AG09309 (cell line): ENCODE measurements at regions not wholly inside any gene's neighbourhood (a gene's known extent, or its start where the extent isn't known, plus 50 kb on each side); places are given as distances from the start of the nearest gene placed in this dataset.

Source experiments
- DNase-seq: peaks from one replicate; pipeline ENCODE4 v3.0.0-alpha.2; 2010; ENCODE audit warnings: low read depth
- H3K4me3 ChIP-seq: 2 replicates; pipeline ENCODE4 v1.5.1; 2011; ENCODE audit warnings: mild to moderate bottlenecking, low read depth, low read length, moderate library complexity; ENCODE audit not compliant: control insufficient read depth
- TF ChIP-seq, protein P1 (sequence below): IDR thresholded peaks from 2 replicates; pipeline ENCODE4 v1.5.1; 2011; ENCODE audit warnings: mild to moderate bottlenecking, low read depth, low read length, inconsistent platforms; ENCODE audit not compliant: insufficient read depth, control insufficient read depth; ENCODE audit errors: missing control alignments

DNA sequence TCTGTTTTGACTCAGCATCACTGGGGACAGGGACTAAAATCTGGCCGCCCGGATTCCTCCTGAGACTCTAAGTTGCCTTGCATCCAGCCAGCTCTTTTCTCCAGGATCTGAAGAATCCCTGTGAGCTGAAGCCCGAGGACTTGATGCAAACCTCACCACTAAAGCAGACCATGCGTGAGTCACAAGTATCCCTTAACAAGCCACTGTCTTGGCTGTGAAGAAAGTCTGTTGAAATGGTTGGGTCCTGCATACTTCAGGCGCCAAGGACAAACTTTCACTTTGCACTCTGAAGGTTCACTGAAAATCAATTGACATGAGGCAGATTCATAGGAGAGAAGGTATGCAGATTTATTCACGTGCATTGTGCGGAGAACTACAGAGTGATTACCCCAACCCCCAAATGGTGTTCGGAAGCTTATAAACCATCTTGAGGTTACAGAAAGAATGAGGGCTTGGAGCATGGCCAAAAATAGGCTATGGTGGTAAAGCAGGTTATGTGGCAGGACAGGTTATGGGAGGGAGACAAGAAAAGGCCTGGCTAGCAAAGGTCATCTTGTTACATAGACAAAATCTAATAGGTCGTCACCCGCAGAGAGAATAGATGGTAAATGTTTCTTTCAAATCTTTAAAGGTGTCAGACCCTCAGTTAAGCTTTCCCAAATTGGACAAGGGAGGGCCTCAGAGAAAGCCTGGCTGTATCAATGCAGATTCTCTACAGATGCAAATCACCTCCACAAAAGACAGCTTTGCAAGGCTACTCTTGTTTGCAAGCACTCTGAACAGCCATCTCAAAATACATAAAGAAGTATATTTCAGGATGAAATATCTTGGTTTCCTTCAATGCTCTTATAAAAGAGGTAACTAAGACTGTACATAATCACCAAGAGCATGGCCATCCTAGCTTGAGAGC lies 126.3 kb upstream of the PLAAT1 start:
- no peak for DNase-seq
- H3K4me3 ChIP-seq = no peak overlapping the region
- TF ChIP-seq, protein P1, sequence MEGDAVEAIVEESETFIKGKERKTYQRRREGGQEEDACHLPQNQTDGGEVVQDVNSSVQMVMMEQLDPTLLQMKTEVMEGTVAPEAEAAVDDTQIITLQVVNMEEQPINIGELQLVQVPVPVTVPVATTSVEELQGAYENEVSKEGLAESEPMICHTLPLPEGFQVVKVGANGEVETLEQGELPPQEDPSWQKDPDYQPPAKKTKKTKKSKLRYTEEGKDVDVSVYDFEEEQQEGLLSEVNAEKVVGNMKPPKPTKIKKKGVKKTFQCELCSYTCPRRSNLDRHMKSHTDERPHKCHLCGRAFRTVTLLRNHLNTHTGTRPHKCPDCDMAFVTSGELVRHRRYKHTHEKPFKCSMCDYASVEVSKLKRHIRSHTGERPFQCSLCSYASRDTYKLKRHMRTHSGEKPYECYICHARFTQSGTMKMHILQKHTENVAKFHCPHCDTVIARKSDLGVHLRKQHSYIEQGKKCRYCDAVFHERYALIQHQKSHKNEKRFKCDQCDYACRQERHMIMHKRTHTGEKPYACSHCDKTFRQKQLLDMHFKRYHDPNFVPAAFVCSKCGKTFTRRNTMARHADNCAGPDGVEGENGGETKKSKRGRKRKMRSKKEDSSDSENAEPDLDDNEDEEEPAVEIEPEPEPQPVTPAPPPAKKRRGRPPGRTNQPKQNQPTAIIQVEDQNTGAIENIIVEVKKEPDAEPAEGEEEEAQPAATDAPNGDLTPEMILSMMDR = no peak

DNA sequence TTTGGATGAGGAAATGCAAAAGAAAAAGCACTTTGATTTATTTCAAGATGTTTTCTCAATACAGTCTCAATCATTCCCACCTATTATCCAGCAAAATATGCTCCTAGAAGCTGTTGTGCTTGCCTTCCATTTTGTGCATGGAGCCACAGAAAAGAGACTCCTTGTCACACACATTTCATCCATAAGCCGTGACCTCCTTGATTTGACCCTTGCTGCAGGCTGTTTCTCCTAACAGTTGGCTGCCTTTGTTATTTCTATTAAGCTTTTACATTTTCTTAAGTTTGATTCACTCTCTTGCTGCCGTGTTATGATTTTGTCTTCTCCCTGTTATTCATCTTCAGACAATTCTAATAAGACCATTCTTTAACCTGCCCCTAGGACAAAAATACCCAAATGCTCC lies 124.2 kb upstream of the PLAAT1 start:
- TF ChIP-seq, protein P1 = no peak
- DNase-seq = no peak
- no peak overlapping the region for H3K4me3 ChIP-seq

DNA sequence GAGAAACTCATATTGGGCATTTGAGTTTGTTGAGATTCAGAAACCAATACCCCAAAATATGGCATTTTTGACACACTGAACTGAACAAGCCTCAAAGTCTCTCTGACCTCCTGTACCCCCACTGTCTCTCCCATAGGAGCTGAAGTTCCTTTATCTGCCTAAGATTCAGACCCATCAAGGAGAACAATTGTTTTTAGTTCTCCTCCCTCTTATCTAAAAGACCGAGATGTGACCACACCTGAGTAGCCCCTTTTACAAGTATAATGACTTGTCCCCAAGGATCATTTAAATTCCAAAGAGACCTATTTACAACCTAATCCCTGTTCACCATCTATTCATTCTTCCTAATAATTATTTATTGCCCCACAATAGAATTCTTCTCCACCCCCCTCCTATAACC lies 122.1 kb upstream of the PLAAT1 start:
- H3K4me3 ChIP-seq = no peak overlapping the region
- TF ChIP-seq, protein P1 = no peak
- DNase-seq = no peak

DNA sequence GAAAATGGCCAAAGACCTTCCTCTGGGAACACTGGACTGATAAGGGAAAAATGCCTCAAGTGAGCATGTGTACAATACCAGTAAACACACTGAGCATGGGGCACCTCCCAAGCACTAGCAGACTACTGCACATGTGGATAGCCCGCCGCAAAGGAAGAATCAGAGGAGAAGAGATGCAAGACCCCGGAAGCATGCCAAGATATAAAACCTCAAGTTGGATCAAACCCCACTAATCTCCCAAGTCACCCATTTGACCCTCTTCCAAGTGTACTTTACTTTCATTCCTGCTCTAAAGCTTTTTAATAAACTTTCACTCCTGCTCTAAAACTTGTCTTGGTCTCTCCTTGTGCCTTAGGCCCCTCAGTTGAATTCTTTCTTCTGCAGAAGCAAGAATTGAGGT lies 121.1 kb upstream of the PLAAT1 start:
- TF ChIP-seq, protein P1 = no peak
- H3K4me3 ChIP-seq = no peak overlapping the region
- no peak for DNase-seq

DNA sequence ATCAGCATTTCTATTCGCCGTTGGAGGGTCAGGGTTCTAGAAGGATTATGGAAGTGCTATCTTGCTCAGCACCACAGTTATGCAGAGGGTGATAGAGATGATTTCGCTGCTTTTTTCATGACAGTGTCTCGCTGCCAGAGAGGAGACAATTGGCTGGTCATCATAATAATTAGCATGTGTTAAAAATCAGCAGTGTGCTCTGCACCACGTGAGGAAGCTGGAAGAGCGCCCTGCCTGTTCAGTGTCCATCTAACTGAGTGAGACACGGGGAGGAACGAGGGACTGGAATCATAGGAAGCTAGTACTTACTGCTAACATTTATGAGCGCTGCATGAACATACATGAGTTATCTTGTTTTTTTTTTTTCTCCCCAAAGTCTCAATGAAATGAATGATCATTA lies 116.2 kb upstream of the PLAAT1 start:
- H3K4me3 ChIP-seq = no peak overlapping the region
- TF ChIP-seq, protein P1 = no peak
- no peak for DNase-seq

DNA sequence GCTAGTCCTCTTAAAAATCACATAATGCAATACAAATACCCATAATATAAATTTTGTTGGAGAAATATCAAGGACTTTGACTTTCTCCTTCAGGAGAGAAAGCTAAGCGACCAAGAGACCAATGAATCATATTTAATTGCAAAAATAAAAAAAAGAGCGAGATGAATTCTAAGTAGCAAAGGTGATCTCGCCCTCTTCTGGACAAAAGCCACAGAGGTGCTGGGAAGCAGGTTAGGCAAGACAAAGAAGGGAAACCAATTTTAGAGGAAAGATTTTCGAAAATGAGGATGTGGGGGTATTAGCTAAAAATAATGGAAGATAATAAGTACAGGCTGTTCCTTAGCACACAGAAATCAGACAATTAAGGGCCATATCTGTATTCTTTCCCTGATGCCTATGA lies 111.4 kb upstream of the PLAAT1 start:
- TF ChIP-seq, protein P1 = no peak
- H3K4me3 ChIP-seq = no peak overlapping the region
- no peak for DNase-seq
